Left forelimb (tissue), 1 donor: ENCODE measurements at regions not wholly inside any gene's neighbourhood (a gene's known extent, or its start where the extent isn't known, plus 50 kb on each side); places are given as distances from the start of the nearest gene placed in this dataset.
"Not testable (repeated sequence)": the region's sequence is repeated elsewhere in the genome, so short reads cannot be mapped to it uniquely, and the experiment has no call there.

Source experiments
- DNase-seq: peaks from one replicate; pipeline ENCODE4 v3.0.0-alpha.2; 2018; ENCODE audit warnings: low spot score

- no peak for DNase-seq
Observed at GRCh38 chr18:34280000-34280399, 55.3 kb upstream of the NOL4 start.

DNA sequence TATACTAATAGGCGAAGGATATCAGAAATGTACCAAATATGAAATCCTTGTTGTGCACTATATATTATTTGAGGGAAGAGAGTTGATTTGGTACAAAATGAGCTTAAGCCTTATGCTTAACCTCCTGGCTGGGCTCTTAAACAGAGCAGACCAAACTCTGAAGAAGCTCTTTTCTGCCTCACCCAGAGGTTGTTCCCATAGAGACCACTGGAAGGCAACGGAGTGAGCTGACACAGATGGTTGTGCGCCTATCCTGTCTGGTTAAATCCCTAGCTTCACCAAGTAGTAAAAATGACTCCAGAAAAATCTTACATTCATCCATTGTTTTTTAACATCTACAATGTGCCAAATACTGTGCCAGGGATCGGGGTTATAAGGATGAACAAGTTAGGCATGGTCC is 55.9 kb upstream of the NOL4 start:
- no peak for DNase-seq

DNA sequence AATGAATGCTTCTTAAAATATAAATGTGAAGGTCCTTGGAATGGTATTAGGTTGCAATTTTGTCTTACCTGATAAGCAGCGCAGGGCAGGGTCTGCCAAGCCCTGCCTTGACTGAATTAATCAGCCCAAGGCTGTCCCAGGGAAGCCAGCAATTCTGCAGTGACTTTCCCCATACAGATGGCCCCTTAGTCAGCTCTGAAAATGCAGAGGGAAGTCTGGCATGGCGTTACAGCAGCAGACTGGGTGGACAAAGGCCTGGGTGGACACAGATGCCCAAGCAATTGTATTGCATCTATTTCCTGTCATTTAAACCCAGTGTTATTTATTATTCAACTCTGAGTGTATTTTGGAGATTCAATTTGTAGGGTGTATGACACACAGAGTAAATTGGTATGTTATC is 56.6 kb upstream of the NOL4 start:
- DNase-seq = no peak

GRCh38 chr18:34281722-34282121 is 57.0 kb upstream of the NOL4 start:
- no peak for DNase-seq

DNA sequence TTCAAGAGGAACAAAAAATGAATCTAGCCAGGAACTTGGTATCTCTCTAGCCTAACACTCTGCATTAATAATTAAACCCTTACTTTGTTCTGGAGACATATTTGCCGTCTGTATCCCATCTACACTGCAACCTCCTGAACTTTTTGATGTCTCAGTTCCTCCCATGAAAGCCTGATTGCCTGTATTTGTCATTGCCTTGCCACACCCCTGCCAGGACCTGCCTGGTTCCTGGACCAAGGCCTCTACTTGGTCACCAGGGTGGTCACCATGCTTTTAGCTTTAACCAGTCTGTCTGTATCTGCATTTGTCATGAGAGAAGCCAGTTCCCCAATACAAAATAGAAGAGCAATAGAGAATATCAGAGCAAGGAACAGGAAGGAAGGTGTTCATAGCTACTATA is 58.8 kb upstream of the NOL4 start:
- DNase-seq = no peak

DNA sequence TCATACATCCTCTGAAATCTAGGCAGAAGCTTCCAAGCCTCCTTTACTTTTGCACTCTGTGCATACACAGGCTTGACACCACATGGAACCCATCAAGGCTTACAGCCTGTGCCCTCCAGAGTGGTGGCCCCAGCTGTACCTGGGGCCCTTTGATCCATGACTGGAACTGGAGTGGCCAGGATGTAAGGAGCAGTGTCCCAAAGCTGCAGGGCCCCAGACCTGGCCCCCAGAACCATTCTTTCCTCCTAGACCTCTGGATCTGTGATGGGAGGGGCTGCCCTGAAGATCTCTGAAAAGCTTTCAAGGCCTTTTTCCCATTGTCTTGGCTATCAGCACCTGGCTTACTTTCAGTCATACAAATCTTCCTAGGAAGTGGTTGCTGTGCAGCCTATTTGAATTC is 63.1 kb upstream of the NOL4 start:
- no peak for DNase-seq

DNA sequence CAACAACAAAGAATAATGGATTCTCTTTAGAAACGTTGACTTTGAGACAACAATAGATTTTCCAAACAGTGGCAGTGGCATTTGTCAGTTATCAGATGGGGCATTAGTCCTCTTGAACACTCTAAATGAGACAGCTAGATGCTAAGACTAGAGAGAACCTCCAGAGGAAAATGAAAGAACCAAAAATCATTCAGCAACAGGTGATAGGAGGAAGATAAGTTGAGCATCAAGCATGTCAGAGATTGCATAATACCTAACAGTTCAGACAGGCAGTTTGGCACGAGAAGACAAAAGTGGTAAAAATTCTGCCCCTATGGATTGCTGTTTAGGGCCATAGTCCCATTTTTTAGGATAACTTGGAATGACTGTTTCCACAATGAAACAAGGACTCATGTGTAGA is 67.9 kb upstream of the NOL4 start:
- DNase-seq = no peak

GRCh38 chr18:34297287-34297686 is 72.6 kb upstream of the NOL4 start:
- DNase-seq = no peak

DNA sequence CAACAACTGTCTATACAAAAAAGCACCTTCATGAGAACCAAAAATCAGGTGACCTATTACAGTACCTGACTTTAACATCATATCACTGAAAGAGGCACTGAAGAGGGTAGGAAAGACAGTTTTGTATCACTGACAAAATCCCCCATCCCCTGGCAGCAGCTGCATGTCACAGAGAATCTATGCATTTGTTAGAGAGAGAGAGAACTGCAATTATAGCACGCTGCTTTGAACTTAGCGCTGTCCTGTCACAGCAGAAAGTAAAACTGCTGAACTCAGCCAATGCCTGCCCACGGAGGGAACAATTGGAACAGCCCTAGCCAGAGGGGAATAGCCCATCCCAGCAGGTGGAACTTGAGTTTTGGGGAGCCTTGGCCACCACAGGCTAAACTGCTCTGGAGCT is 75.1 kb upstream of the NOL4 start:
- no peak for DNase-seq

- DNase-seq = no peak
Observed at GRCh38 chr18:34311468-34311867, 86.8 kb upstream of the NOL4 start.

GRCh38 chr18:34314847-34315246 is 90.1 kb upstream of the NOL4 start:
- no peak for DNase-seq

GRCh38 chr18:34315591-34316352 is 91.1 kb upstream of the NOL4 start:
- DNase-seq = no peak

- DNase-seq = no peak
Observed at GRCh38 chr18:34320267-34320666, 95.6 kb upstream of the NOL4 start.

- DNase-seq = no peak
Observed at GRCh38 chr18:34321066-34321465, 96.4 kb upstream of the NOL4 start.

GRCh38 chr18:34322365-34323289 is 97.9 kb upstream of the NOL4 start:
- no peak for DNase-seq

DNA sequence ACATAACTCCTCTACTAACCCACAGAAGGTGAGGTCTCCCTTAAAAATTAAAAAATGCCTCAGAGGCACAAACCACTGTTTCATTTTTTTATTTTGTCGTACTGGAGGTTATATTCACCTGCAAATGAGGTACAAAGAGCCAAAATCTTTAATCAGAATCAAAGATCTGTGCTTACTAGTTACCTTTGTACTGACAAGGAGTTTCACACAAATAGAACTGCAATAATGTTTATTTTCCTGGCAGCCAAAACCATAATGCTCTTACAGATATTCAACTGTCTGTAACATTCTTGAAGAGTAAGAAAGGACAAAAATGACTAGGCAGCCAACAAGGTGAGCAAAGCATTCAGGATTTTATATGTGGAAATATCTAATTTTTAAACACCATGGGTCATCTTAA is 105.1 kb upstream of the NOL4 start:
- DNase-seq = no peak

- no peak for DNase-seq
Observed at GRCh38 chr18:34330308-34330707, 105.6 kb upstream of the NOL4 start.

DNA sequence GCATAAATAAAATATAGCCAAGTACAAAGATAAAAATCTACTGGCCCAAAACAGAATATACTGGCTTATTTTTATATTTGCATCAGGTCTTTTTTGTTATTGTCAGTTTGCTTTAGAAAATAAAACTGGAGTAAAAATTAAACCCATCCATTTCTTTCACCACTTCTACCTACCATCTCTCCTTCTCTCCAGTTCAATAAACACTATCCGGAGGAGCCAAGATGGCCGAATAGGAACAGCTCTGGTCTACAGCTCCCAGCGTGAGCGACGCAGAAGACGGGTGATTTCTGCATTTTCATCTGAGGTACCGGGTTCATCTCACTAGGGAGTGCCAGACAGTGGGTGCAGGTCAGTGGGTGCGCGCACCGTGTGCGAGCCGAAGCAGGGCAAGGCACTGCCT is 106.2 kb upstream of the NOL4 start:
- DNase-seq = not testable (repeated sequence)

DNA sequence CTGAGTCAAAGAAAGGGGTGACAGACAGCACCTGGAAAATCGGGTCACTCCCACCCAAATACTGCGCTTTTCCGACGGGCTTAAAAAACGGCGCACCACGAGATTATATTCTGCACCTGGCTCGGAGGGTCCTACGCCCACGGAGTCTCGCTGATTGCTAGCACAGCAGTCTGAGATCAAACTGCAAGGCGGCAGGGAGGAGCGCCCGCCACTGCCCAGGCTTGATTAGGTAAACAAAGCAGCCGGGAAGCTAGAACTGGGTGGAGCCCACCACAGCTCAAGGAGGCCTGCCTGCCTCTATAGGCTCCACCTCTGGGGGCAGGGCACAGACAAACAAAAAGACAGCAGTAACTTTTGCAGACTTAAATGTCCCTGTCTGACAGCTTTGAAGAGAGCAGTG is 106.6 kb upstream of the NOL4 start:
- DNase-seq = not testable (repeated sequence)

GRCh38 chr18:34339155-34339554 is 114.4 kb upstream of the NOL4 start:
- DNase-seq = no peak

GRCh38 chr18:34342960-34343359 is 118.2 kb upstream of the NOL4 start:
- no peak for DNase-seq

DNA sequence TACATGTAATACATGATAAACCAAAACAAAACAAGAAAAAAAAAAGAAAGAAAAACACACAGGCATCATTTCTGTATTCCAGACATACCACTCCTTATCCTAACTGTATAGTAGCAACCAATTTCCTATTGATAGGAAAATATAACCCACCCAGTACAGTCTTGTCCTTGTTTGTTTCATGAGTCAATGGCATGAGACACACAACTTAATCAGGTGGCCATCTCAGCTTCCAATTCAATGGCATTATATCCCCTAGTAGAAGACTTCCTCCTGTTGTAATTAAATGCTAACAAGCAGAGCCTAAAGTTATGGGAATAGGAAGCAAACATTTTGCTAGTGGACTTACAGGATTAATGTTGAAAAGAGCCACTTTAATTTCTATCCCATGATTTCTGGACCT is 121.0 kb upstream of the NOL4 start:
- no peak for DNase-seq

DNA sequence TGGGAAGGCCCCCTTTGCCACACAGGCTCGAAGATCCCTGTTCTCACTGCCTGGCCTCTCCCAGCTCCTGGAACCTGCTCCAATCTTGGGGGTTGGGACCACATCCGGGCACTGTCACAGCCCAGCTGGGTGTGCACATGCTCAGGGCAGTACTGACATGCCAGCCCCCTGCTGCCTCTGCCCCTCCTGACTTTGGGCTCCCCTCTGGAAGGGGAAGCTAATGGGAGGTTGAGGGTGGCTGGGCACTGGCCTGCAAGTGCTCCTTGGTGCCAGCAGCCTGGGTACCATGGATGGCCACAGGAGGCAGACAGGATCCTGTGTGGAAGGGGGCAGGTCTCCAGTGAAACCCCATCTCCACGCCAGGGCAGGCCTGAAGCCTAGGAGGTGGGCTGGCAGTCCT is 126.1 kb upstream of the NOL4 start:
- no peak for DNase-seq
